ENCODE measurements at regions not wholly inside any gene's neighbourhood (a gene's known extent, or its start where the extent isn't known, plus 50 kb on each side); places are given as distances from the start of the nearest gene placed in this dataset.

DNA sequence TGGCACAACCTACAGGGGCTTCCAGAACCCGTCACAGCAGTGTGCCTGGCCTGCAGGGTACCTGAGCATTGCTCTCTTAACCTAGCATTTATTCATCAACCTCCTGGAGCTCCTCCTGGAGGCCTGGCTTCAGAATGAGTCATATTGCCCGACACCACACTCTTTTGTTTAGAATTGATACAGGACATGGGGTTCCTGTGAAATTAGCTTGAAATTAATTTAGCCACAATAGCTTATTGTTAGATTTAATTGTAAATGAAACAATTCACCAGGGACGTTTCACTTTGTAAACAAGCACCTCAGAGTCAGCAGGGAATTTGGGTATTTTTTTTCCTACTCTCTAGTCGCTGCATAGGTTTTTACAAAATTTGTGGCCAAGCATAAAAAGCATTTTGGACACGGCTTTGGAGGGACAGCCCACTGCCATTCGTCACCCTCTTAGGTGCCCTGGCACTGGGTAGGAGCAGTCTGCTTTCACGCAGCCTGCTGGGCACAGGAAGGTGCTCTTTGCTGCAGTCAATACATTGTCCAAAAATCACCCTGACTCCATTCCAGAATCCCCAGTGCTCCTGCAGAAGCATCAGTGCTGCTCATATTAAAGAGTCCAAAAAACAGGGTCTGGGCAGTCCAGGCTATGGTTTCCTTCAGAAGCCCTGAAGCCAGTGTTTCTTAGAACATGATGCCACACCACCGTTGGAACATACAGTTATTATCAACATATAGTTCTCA, 60.8 kb upstream of the MEF2A start:
- no peak overlapping the region for H3K4me3 ChIP-seq
- H3K27ac ChIP-seq: peak overlapping the region in 4 of 21 experiments; percentile 2 to 52 (median 22)

DNA sequence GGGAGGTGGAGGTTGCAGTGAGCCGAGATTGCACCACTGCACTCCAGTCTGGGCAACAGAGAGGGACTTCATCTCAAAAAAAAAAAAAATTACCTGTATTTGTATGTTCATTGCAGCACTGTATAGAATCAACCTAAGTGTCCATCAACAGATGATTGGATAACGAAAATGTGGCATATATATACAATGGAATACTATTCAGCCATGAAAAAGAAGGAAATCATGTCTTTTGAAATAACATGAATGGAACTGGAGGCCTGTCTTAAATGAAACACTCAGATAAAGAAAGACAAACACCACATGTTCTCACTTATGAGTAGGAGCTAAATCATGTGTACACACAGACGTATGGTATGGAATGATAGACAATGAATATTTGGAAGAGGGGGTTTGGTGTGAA, 59.4 kb upstream of the MEF2A start:
- H3K4me3 ChIP-seq: no peak overlapping the region
- H3K27ac ChIP-seq: peak overlapping the region in 1 of 21 experiments; percentile 61

GRCh38 chr15:99507016-99507503, 58.7 kb upstream of the MEF2A start:
- peak overlapping the region in 14 of 21 experiments; percentile 10 to 77 (median 54) for H3K27ac ChIP-seq
- H3K4me3 ChIP-seq: no peak overlapping the region

- H3K27ac ChIP-seq: peak overlapping the region in 16 of 21 experiments; percentile 1 to 77 (median 51)
- no peak overlapping the region for H3K4me3 ChIP-seq
These were observed 58.1 kb upstream of the MEF2A start for GRCh38 chr15:99507504-99508310.

GRCh38 chr15:99508311-99508645, 57.5 kb upstream of the MEF2A start:
- no peak overlapping the region for H3K4me3 ChIP-seq
- peak overlapping the region in 13 of 21 experiments; percentile 1 to 77 (median 59) for H3K27ac ChIP-seq

DNA sequence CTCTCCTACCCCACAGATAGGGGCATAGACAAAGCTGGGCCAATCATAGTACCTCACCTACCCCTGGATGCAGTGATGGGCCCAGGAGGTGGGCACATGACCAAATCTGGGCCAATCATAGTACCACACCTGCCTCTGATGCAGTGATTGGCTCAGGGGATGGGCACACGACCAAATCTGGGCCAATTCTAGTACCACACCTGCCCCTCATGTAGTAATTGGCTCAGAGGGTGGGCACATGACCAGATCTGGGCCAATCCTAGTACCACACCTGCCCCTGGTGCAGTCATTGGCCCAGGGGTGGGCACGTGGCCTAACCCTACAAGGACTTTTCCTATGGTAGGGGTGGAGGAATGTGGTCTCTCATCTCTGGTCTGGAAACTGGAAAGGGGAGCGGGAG, 56.9 kb upstream of the MEF2A start:
- Histone ChIP-seq H3K27ac (peak overlapping the region in 14 of 21 experiments; percentile 1 to 73 (median 40)), H3K4me3 (no peak overlapping the region)

- peak overlapping the region in 14 of 21 experiments; percentile 1 to 73 (median 34) for H3K27ac ChIP-seq
- no peak overlapping the region for H3K4me3 ChIP-seq
These were observed 55.9 kb upstream of the MEF2A start for GRCh38 chr15:99509686-99510461.

- H3K4me3 ChIP-seq: no peak overlapping the region
- H3K27ac ChIP-seq: peak overlapping the region in 11 of 21 experiments; percentile 8 to 73 (median 60)
These were observed 54.3 kb upstream of the MEF2A start for GRCh38 chr15:99511531-99511865.

GRCh38 chr15:99511866-99512661, 53.7 kb upstream of the MEF2A start:
- peak overlapping the region in 13 of 21 experiments; percentile 8 to 73 (median 53) for H3K27ac ChIP-seq
- H3K4me3 ChIP-seq: no peak overlapping the region

DNA sequence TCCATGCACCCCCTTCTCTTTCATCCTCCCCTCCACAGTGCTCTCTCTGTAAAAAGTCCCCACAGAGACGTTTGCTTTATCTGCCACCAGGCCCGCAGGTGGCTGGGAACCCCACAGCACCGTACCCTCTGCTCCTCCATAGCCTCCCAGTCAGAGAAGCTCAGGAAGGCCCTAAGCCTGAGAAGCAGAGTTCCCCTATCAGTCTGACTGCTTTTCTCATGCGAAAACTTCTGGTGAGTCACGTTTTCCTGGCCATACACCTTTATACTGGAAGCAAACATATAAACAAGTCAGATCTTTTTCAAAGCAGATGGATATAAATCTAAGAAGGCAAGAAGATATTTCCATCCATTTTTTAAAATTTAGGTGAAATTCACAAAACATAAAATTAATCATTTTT, 51.5 kb upstream of the MEF2A start:
- H3K4me3 ChIP-seq: no peak overlapping the region
- H3K27ac ChIP-seq: no peak overlapping the region
